BE2C (cell line): ENCODE measurements at regions not wholly inside any gene's neighbourhood (a gene's known extent, or its start where the extent isn't known, plus 50 kb on each side); places are given as distances from the start of the nearest gene placed in this dataset.
"Not testable (repeated sequence)": the region's sequence is repeated elsewhere in the genome, so short reads cannot be mapped to it uniquely, and the experiment has no call there.

Source experiments
- DNase-seq: peaks from one replicate; pipeline ENCODE4 v3.0.0-alpha.2; 2020
- H3K27me3 ChIP-seq: fragments of 250-450 bp; sonication (Bioruptor Pico); 2 replicates; pipeline ENCODE4 v1.5.1; 2020; ENCODE audit warnings: mild to moderate bottlenecking
- H3K36me3 ChIP-seq: fragments of 250-450 bp; sonication (Bioruptor Pico); 2 replicates; pipeline ENCODE4 v1.5.1; 2020; ENCODE audit warnings: mild to moderate bottlenecking
- H3K4me1 ChIP-seq: fragments of 250-450 bp; sonication (Bioruptor Pico); 2 replicates; pipeline ENCODE4 v1.5.1; 2020
- H3K4me3 ChIP-seq: 2 replicates; pipeline ENCODE4 v1.5.1; 2011; ENCODE audit warnings: low read depth, low read length
- H3K9me3 ChIP-seq: fragments of 250-450 bp; sonication (Bioruptor Pico); 2 replicates; pipeline ENCODE4 v1.5.1; 2020
- TF ChIP-seq, protein P1 (sequence below): IDR thresholded peaks from 2 replicates; pipeline ENCODE4 v1.5.1; 2012; ENCODE audit warnings: mild to moderate bottlenecking, low read depth, low read length

DNA sequence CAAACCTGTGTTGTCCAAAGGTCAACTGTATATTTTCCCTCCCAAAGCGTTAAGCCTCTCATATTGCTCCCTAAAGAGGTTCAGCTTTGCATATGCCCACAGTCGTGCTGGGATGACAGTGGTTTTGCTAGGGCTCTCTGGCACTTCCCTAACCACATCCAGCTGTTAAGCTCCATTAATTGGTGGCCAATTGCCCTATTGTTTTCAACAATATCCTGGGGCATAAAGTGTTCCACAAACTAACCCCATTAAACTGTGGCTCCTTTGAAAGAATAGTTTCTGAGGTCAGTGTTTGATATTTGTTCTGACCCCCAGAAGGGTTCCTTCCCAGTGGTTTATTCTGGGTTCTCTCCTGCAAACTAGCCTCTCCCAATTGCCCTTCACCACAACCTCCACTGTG is 194.5 kb downstream of the HSD17B3 start:
- no peak overlapping the region for H3K4me3 ChIP-seq
- no peaks in the 10 kb centered on the region for H3K9me3 ChIP-seq
- DNase-seq, result no peak
- H3K4me1 ChIP-seq, result no peaks in the 10 kb centered on the region
- no peaks in the 10 kb centered on the region for H3K36me3 ChIP-seq
- TF ChIP-seq, protein P1, sequence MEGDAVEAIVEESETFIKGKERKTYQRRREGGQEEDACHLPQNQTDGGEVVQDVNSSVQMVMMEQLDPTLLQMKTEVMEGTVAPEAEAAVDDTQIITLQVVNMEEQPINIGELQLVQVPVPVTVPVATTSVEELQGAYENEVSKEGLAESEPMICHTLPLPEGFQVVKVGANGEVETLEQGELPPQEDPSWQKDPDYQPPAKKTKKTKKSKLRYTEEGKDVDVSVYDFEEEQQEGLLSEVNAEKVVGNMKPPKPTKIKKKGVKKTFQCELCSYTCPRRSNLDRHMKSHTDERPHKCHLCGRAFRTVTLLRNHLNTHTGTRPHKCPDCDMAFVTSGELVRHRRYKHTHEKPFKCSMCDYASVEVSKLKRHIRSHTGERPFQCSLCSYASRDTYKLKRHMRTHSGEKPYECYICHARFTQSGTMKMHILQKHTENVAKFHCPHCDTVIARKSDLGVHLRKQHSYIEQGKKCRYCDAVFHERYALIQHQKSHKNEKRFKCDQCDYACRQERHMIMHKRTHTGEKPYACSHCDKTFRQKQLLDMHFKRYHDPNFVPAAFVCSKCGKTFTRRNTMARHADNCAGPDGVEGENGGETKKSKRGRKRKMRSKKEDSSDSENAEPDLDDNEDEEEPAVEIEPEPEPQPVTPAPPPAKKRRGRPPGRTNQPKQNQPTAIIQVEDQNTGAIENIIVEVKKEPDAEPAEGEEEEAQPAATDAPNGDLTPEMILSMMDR, result no peak
- no peaks in the 10 kb centered on the region for H3K27me3 ChIP-seq

DNA sequence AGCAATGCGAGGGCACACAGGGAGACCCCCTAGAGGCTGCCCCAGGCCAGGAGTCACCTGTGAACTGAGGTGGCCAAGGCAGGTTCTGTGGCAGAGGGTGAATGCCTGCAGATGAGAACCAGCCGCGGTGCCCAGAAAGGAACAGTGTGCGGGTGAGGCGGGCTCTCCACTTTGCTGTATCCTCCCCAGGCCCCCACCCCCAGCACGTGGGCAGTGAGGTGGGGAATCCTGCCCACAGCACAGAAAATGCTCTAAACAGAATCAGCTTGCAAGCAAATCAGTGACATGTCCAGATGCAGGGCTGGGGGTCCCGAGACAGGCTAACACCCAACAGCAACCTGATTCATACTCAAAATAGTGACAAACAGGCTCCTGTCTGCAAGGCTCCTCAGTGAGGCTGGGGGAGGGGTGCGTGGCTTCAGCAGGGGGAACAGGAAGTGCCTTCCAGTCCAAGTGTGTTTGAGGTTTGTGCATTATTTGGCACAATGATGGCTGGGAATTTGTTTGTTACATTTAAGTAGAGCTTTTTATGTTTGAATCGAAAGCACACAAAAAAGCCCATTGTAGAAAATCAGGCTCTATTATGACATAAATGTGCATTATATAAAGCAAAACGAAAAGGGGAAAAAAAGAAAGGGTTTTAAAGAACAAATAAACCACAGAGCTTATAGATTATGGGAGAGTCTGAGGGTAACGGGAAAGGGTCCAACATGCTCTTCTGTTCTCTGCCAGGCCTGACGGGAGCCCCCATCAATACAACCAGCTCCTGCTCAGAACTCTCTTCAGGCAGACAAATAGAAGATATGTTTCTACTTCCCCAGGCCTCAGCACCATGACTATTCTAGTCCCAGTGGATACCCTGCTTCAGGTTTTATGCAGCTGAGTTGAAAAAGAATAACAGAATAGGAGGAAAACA is 201.3 kb downstream of the HSD17B3 start:
- no peaks in the 10 kb centered on the region for H3K36me3 ChIP-seq
- H3K4me3 ChIP-seq, result no peak overlapping the region
- no peaks in the 10 kb centered on the region for H3K4me1 ChIP-seq
- no peaks in the 10 kb centered on the region for H3K9me3 ChIP-seq
- DNase-seq, result no peak
- TF ChIP-seq, protein P1, result no peak
- H3K27me3 ChIP-seq, result no peaks in the 10 kb centered on the region

DNA sequence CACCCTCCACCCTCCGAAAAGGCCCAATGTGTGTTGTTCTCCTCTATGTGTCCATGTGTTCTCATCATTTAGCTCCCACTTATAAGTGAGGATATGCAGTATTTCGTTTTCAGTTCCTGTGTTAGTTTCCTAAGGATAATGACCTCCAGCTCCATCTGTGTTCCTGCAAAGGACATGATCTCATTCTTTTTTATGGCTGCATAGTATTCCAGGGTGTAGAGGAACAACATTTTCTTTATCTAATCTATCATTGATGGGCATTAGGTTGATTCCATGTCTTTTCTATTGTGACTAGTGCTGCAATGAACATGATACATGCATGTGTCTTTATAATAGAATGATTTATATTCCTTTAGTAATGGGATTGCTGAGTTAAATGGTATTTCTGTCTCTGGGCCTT is 211.3 kb downstream of the HSD17B3 start:
- H3K4me3 ChIP-seq, H3K27me3 ChIP-seq, DNase-seq, H3K9me3 ChIP-seq, H3K36me3 ChIP-seq, H3K4me1 ChIP-seq: not testable (repeated sequence)

DNA sequence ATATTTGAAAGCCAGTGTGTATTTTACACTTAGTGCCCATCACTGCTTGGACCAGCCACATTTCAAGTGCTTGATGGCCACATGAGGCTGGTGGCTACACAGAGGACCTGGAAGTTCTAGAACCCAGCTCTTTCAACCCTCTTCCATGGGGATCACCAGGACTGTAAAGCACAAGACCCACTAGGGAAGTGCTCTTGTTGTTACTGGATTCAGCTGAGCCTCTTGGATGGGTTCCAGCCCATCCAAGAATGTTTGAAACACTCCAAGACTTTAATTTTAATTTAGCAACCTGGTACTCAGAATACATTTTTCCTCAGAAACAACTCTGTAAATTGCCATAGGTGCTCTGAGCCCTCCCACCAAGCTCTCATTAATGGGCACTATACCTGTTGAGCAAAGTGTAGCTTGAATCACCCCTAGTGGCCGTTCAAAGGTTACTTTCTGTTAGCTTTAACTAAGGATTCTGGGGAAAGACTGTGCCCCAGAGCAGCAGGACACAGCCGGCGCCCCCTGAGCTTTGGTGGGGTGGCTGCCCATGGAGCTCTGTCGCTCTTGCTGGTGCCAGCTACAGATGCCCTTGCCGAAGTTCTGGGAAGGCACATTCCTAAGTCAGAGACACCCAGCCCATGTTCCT is 212.4 kb downstream of the HSD17B3 start:
- no peaks in the 10 kb centered on the region for H3K36me3 ChIP-seq
- no peak for DNase-seq
- H3K27me3 ChIP-seq, result no peaks in the 10 kb centered on the region
- no peaks in the 10 kb centered on the region for H3K9me3 ChIP-seq
- peaks cover 6% of the 10 kb centered on the region for H3K4me1 ChIP-seq
- no peak overlapping the region for H3K4me3 ChIP-seq
- TF ChIP-seq, protein P1, result no peak

DNA sequence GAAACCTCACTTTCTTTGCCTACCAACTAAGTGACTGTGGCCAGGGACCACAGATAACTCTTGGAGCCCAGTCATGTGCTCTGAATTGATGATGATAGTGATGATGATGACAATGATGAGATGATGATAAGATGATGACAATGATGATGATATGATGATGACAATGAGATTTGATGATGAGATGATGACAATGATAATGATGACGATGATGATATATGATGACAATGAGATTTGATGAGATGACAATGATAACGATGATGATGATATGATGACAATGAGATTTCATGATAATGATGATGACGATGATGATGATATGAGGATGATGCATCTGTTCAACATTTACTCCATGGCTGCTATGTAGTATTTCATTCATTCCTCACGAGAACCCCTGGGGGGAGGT is 213.0 kb downstream of the ERCC6L2 start:
- Histone ChIP-seq H3K9me3 (no peaks in the 10 kb centered on the region), H3K27me3 (no peaks in the 10 kb centered on the region), H3K36me3 (no peaks in the 10 kb centered on the region), H3K4me3 (no peak overlapping the region), H3K4me1 (peaks cover 12% of the 10 kb centered on the region)
- TF ChIP-seq, protein P1, result no peak
- DNase-seq, result no peak

DNA sequence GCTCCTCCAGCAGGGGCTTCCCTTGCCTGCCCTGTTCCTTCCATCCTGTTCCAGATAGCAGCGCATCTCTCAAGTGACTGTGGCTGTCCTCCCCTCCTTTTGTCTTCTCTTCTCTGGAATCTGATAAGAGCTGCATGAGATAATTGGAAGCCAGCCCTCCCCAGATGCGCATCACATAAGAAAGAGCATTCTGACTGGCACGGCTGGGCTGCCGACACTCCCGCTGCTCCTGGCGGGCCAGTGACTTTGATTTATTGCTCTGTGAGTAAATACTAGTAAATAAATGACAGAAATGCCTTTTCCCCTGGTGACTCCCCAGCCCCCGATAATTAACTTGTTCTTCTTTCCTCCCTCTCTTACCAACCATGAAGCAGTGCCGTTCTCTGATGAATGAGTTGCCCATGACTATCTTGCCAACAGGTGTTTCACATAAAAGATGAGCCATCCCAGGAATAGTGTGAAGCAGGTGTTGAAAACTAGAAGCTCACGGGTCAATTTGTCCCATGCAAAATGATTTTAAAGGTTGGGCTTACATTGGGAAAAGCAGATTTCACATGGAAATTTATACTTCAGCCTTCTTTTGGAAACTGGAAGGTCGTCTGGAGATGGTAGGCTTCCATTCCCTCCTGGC is 212.3 kb downstream of the ERCC6L2 start:
- Histone ChIP-seq H3K4me3 (no peak overlapping the region), H3K9me3 (no peaks in the 10 kb centered on the region), H3K36me3 (no peaks in the 10 kb centered on the region), H3K4me1 (peaks cover 19% of the 10 kb centered on the region), H3K27me3 (no peaks in the 10 kb centered on the region)
- TF ChIP-seq, protein P1, result no peak
- DNase-seq, result no peak
